Tibial nerve (tissue), 4 donors: ENCODE measurements at regions not wholly inside any gene's neighbourhood (a gene's known extent, or its start where the extent isn't known, plus 50 kb on each side); places are given as distances from the start of the nearest gene placed in this dataset.

Experiments used
- CTCF ChIP-seq, 5 experiments: fragments of 200-600 bp in 3 of 5; fragments of 450-650 bp in 2 of 5; sonication (generic) in 3 of 5; IDR thresholded peaks; one replicate each; pipeline ENCODE4 v1.5.1; 2016 to 2019; ENCODE audit warnings: antibody characterized with exemption in 5 of 5, mild to moderate bottlenecking in 3 of 5, moderate library complexity in 2 of 5
- EP300 ChIP-seq, 2 donors: sonication (generic); formaldehyde crosslinking; IDR thresholded peaks; one replicate each; pipeline ENCODE4 v1.6.1; 2017; ENCODE audit warnings: antibody characterized with exemption in 2 of 2, mild to moderate bottlenecking in 1 of 2
- POLR2A ChIP-seq, 2 donors: fragments of 450-650 bp; IDR thresholded peaks; one replicate each; pipeline ENCODE4 v1.6.1; 2017; ENCODE audit warnings: antibody characterized with exemption in 2 of 2, mild to moderate bottlenecking in 2 of 2, moderate library complexity in 2 of 2

- TF ChIP-seq CTCF (IDR thresholded peaks at IDR 0.05) (no peak), EP300 (IDR thresholded peaks at IDR 0.05) (no peak), POLR2A (IDR thresholded peaks at IDR 0.05) (no peak)
Observed at GRCh38 chr4:173829565-173829964, 299.5 kb upstream of the HAND2 start.
